HG03159 (cell line): ENCODE measurements at regions not wholly inside any gene's neighbourhood (a gene's known extent, or its start where the extent isn't known, plus 50 kb on each side); places are given as distances from the start of the nearest gene placed in this dataset.
"Not testable (repeated sequence)": the region's sequence is repeated elsewhere in the genome, so short reads cannot be mapped to it uniquely, and the experiment has no call there.

Experiments
- ATAC-seq: cut with Tn5 transposase; IDR thresholded peaks from one replicate; pipeline ENCODE4 v1.9.1; 2021; ENCODE audit warnings: mild to moderate bottlenecking, moderate library complexity; ENCODE audit not compliant: unreplicated experiment

- ATAC-seq: no peak
Observed at GRCh38 chrX:148080593-148080992, 99.5 kb downstream of the FMR1NB start.

- no peak for ATAC-seq
Observed at GRCh38 chrX:148084611-148085010, 103.5 kb downstream of the FMR1NB start.

GRCh38 chrX:148120151-148120550, 139.0 kb downstream of the FMR1NB start:
- no peak for ATAC-seq

- ATAC-seq: no peak
Observed at GRCh38 chrX:148120999-148121623, 140.0 kb downstream of the FMR1NB start.

DNA sequence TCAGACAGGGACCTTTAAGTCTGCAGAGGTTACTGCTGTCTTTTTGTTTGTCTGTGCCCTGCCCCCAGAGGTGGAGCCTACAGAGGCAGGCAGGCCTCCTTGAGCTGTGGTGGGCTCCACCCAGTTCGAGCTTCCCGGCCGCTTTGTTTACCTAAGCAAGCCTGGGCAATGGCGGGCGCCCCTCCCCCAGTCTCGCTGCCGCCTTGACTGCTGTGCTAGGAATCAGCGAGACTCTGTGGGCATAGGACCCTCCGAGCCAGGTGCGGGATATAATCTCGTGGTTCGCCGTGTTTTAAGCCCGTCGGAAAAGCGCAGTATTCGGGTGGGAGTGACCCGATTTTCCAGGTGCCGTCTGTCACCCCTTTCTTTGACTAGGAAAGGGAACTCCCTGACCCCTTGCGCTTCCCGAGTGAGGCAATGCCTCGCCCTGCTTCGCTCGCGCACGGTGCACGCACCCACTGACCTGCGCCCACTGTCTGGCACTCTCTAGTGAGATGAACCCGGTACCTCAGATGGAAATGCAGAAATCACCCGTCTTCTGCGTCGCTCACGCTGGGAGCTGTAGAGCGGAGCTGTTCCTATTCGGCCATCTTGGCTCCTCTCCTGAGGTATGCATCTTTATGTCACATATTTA, 147.9 kb downstream of the FMR1NB start:
- ATAC-seq: not testable (repeated sequence)

DNA sequence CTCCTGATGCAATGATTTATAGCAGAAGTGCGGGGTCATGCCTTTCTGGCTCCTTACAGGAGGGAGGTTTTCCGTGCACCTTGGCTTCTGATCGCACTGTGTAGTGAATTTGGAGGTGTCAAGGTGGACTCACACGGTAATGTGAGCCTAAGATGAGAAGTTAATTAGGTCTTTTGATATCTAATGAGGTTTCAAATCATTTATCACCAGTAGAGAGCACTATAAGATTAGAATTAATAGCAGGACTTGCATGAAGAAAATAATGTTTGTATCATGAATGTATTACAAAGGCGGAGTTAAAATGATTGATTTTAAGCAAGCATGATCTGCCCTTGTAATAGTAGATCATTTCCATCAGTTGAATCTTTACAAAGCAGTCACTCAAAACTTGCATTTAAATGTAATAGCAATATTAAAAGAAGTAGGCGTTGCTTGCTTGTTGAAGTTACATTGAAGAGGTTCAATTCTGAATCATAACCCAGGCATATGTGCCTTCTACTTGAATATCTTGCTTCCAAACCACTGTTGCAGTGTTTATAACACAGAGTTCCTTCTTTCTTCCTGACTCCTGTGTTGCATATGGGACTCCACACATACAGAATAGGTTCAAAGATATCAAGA, 152.1 kb downstream of the FMR1NB start:
- ATAC-seq: no peak

DNA sequence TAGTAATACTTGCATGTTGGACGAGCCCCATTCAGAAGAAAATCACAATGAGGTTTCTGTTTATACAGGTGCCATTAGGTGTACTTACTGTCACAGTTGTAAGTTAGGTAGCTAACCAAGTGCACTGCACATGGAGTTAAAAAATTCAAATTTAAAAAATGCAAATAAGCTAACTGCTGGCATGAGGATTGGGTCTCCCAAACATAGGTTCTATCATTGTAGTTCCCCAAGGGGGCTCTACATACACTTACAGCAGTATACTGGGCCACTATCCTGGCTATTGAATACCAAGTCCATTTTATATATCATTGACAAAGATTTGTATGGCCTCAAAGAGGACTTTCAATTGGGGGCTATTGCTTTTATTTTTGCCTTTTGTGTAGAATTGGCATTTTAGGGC, 153.4 kb downstream of the FMR1NB start:
- no peak for ATAC-seq

- no peak for ATAC-seq
Observed at GRCh38 chrX:148135738-148136137, 154.6 kb downstream of the FMR1NB start.

- ATAC-seq: no peak
Observed at GRCh38 chrX:148146121-148146520, 165.0 kb downstream of the FMR1NB start.

DNA sequence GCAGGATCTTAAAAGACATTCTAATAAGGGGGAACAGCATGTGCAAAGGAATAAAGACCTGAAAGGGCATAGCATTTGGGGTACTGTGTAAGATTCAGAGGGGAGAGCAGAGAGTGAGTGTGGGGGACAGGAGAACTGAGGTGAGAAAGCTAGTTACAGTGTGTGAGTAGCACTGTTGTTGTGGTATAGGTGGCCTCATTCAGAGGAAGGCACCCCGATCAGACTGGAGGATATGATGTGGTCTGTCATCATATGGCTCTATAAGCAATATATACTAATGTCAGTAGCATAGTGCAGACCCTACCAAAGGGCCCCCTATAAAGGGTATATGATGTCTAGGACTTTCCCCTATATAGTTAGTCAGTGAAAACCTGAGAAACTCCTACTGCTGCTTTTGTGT, 175.8 kb downstream of the FMR1NB start:
- ATAC-seq: no peak

- ATAC-seq: no peak
Observed at GRCh38 chrX:148159796-148160195, 178.7 kb downstream of the FMR1NB start.

DNA sequence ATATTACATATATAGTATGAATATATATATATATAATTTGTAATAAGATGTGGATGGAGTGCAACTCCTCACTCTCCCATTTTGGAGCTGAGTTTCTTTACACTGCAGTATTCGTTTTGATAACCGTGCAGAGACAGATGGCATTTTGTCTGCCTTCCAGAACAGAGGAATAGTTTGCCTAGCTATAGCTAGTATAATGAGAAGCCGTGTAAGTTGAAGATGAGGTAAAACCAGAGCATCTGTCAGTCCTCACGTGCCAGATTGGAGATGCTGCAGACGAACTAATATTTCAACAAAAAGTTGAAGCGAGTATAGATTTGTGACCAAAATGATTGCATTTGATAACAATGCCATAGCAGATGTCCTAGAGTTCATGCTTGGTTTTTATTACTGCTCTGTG, 180.6 kb downstream of the FMR1NB start:
- no peak for ATAC-seq

GRCh38 chrX:148185631-148186030, 204.5 kb downstream of the FMR1NB start:
- no peak for ATAC-seq

- no peak for ATAC-seq
Observed at GRCh38 chrX:148192547-148192946, 211.4 kb downstream of the FMR1NB start.

GRCh38 chrX:148193759-148194158, 212.6 kb downstream of the FMR1NB start:
- no peak for ATAC-seq

DNA sequence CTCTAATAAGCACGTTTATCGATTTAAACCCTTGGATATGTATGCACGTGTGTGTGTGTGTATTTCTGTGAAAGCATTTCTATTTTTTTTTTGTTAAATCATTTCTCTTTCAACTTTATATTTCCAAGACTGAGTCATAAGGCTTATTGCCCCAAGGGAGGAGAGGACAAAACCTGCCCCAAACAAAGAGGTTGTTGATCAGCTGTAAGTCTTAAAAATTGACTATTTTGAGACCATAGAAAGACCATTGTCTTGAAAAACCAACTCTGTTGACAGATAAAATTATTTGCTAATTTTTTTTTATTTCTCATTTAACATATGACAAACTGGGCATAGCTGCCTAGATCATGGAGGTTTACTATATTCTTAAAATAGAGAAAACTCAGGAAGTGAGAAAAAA, 222.4 kb downstream of the FMR1NB start:
- ATAC-seq: no peak

DNA sequence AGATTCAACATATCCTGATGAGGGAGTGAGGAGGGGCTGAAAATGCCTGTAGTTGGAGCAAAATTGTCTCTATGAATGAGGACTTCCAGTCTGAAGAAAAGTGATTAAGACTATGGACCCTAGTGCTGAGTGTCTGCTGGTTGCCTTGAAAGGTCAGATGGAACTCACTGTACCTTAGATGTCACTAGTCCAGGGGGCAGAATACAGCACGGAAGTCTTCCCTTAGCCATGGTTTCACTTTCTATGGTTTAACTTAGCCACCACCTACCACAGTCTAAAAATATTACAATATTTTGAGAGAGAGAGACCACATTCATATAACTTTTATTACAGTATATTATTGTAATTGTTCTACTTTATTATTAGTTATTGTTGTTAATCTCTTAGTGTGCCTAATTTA, 223.1 kb downstream of the FMR1NB start:
- no peak for ATAC-seq

DNA sequence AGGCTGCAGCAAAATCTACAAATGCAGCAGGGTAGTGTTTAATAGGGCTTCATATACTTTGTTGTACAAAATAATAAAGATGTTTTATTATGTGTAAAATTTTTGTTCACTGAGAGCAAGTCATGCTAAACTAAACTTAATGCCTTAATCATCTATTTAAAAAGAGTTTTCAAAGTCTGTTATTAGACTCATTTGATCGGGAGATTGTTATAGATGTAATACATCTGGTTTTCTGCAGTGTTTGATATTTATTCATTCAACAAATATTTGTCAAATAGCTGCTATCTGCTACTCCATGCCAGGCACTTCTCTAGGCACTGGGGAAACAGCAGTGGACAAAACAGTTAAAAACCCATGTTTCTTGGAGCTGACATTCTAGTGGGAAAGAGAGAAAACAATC, 233.6 kb downstream of the FMR1NB start:
- ATAC-seq: no peak

DNA sequence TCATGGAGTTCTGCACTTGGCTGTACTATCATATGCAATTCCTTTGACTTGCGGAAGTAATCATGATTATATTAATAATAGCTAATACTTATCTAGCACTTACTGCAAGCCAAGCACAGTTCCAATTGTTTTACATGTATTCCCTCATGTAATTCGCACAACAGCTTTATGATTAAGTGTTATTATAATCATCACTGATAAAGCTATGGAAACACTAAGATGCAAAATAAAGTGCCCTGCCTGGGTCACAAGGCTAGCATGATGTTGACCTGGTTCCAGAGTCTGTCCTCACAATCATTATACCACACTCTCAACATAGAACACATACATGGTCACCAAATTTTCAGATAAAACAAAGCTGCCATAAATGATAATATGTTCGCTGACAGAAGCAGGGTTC, 234.6 kb downstream of the FMR1NB start:
- no peak for ATAC-seq

DNA sequence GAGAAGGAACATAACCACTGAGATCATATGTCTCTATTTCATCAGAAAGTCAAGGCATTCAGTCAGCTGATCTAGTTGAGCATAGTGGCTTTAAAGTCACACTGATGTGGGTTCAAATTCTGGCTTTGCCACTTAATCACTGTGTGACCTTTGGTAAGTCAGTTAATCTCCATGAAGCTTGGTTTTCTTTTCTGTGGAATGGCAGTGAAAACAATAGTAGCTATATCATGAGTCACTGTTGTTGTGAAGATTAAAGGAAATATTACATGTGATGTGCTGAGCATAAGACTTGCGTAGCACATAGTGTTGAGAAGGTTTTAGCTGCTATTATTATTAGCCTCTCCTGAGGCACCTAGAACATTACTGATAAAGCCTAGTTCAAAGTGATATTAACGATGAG, 242.2 kb downstream of the FMR1NB start:
- ATAC-seq: no peak

DNA sequence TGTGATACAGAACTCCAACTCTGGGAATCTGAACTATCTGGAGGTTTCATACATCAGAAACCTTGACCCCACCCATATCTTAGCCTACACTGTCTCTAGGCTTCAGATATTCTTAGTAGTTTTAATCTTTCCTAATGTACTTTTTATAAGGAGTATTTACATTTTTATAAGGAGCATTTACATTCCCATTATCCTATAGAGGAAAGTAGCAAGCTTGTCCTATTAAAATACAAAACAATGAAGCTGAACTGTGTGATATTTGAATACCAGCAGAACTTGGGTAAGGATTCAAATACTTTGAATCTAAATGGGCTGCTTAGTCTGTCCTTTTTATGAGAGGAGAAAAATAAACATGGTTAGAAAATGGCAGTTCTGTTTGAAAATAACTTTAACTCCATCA, 247.4 kb downstream of the FMR1NB start:
- ATAC-seq: no peak

DNA sequence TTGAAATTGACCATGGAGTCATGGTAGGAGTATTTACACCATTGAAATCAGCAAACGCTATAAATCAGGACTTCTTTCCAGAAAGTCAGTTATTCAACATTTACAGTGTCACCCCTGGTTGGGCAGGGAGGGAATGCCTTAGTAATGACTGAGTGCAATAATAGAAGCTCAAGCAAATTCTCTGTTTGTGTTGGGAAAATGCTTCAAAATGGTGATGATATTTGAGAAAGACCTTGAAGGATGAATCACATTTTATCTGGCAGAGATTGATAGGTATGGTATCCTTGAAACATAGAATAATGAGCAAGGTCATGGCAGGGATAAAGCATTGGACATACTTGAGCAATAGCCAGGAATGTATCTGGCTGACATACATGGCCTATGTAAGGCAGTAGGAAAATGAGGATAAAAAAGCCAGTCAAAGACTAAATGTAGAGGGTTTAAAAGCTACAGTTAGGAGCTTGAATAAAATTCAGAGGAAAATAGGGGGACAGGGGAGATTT, 248.7 kb downstream of the FMR1NB start:
- no peak for ATAC-seq
